Endothelial cell of umbilical vein (primary cell): ENCODE measurements at regions not wholly inside any gene's neighbourhood (a gene's known extent, or its start where the extent isn't known, plus 50 kb on each side); places are given as distances from the start of the nearest gene placed in this dataset.

ENCODE experiments used
- BruUV-seq: library from RNA; stranded (reverse); fragments of 400-500 nt; replicated peaks from 2 replicates; lab custom pipeline; 2021; lab: Mats Ljungman, UMichigan
- CTCF ChIA-PET: fragments of 300-600, 350-600 bp; sonication (Branson Sonifier 250); formaldehyde crosslinking; loops from one replicate; lab custom pipeline; 2021; ENCODE audit warnings: antibody characterized with exemption, inconsistent platforms; lab: Charles Lee
- POLR2A ChIA-PET: fragments of 300-600, 350-600 bp; sonication (Branson Sonifier 250); formaldehyde crosslinking; loops from one replicate; lab custom pipeline; 2021; ENCODE audit warnings: antibody characterized with exemption, inconsistent platforms; lab: Charles Lee
- DNase-seq: peaks from one replicate; pipeline ENCODE4 v3.0.0-alpha.2; 2011; ENCODE audit warnings: low read depth, low spot score
- FAIRE-seq: peaks from 2 replicates; lab custom pipeline; 2011; peaks lifted over from hg19 to GRCh38; lab: Jason Lieb, UNC
- H2AFZ ChIP-seq: 2 replicates; pipeline ENCODE4 v1.6.0; 2012; ENCODE audit warnings: low read depth, low read length, control low read depth, inconsistent platforms
- H3K27ac ChIP-seq: 2 replicates; pipeline ENCODE4 v1.5.1; 2011; ENCODE audit warnings: low read depth, mild to moderate bottlenecking, control low read depth, low read length, moderate library complexity; ENCODE audit not compliant: insufficient read depth
- H3K27me3 ChIP-seq, 2 experiments: 2 replicates each; pipeline versions ENCODE4 v1.6.0 to v1.6.1; 2011; ENCODE audit warnings: low read length in 2 of 2, mixed read lengths in 1 of 2; ENCODE audit not compliant: control insufficient read depth in 2 of 2, insufficient read depth in 2 of 2
- H3K36me3 ChIP-seq, 2 experiments: 2 replicates in 1 of 2; 3 replicates in 1 of 2; pipeline ENCODE4 v1.5.1; 2011; ENCODE audit warnings: low read length in 2 of 2, mild to moderate bottlenecking in 1 of 2, moderate library complexity in 1 of 2; ENCODE audit not compliant: control insufficient read depth in 2 of 2, insufficient read depth in 2 of 2; ENCODE audit errors: extremely low read depth in 1 of 2
- H3K4me1 ChIP-seq: 3 replicates; pipeline ENCODE4 v1.5.1; 2011; ENCODE audit warnings: mild to moderate bottlenecking, low read length; ENCODE audit not compliant: control insufficient read depth, insufficient read depth; ENCODE audit errors: extremely low read depth
- H3K4me2 ChIP-seq: 2 replicates; pipeline ENCODE4 v1.6.1; 2011; ENCODE audit warnings: low read length, control low read depth, mixed read lengths; ENCODE audit not compliant: insufficient read depth
- H3K4me3 ChIP-seq, 3 experiments: fragments of 200-600 bp in 1 of 3; sonication (generic), shearing (Covaris generic) in 1 of 3; replicated peaks in 1 of 3; 2 replicates each; pipeline ENCODE4 v1.5.1; 2011 to 2016; ENCODE audit warnings: control low read depth in 3 of 3, low read length in 3 of 3, mild to moderate bottlenecking in 2 of 3, inconsistent platforms in 1 of 3, low read depth in 1 of 3, moderate library complexity in 1 of 3; ENCODE audit not compliant: insufficient read depth in 1 of 3
- H3K79me2 ChIP-seq: 2 replicates; pipeline ENCODE4 v1.6.0; 2012; ENCODE audit warnings: low read length, inconsistent platforms; ENCODE audit not compliant: control insufficient read depth, insufficient read depth
- H3K9ac ChIP-seq: replicated peaks from 2 replicates; pipeline ENCODE3; 2011; ENCODE audit warnings: low read length, control low read depth; ENCODE audit not compliant: insufficient read depth; ENCODE audit errors: extremely low read depth
- H3K9me1 ChIP-seq: replicated peaks from 3 replicates; pipeline ENCODE4 v1.6.0; 2011; ENCODE audit warnings: mild to moderate bottlenecking, low read length; ENCODE audit not compliant: control insufficient read depth, insufficient read depth; ENCODE audit errors: extremely low read depth
- H3K9me3 ChIP-seq: replicated peaks from 2 replicates; pipeline ENCODE4 v1.5.1; 2012; ENCODE audit warnings: low read length, inconsistent platforms; ENCODE audit not compliant: control insufficient read depth, insufficient read depth
- H4K20me1 ChIP-seq: replicated peaks from 2 replicates; pipeline ENCODE3; 2011; ENCODE audit warnings: mild to moderate bottlenecking, low read length; ENCODE audit not compliant: control insufficient read depth, insufficient read depth; ENCODE audit errors: extremely low read depth
- EZH2 ChIP-seq: IDR thresholded peaks from 2 replicates; pipeline ENCODE4 v1.6.1; 2012; ENCODE audit warnings: borderline replicate concordance, low read depth, mild to moderate bottlenecking, moderate library complexity, low read length, inconsistent platforms; ENCODE audit not compliant: severe bottlenecking
- GATA2 ChIP-seq: IDR thresholded peaks from 2 replicates; pipeline ENCODE4 v1.7.0; 2011; ENCODE audit warnings: low read depth, mild to moderate bottlenecking, moderate library complexity, mixed read lengths, low read length; ENCODE audit not compliant: insufficient read length, insufficient read depth
- JUN ChIP-seq: IDR thresholded peaks from 2 replicates; pipeline ENCODE4 v1.6.1; 2011; ENCODE audit warnings: borderline replicate concordance, low read depth; ENCODE audit not compliant: insufficient read length, insufficient read depth
- MYC ChIP-seq: IDR thresholded peaks from one replicate; pipeline ENCODE4 v1.6.1; 2011; ENCODE audit warnings: mild to moderate bottlenecking, low read depth, low read length
- POLR2A ChIP-seq: IDR thresholded peaks from 2 replicates; pipeline ENCODE4 v1.6.1; 2012; ENCODE audit warnings: low read depth, mild to moderate bottlenecking, control low read depth, low read length
- dilution Hi-C: fragments of 300-500 bp; cut with MboI; formaldehyde crosslinking; loops from one replicate; pipeline ENCODE4 v1.15.0; 2019; ENCODE audit warnings: low sequenced_read_pairs; ENCODE audit not compliant: extremely low pct_ligation_motif_present
- intact Hi-C: fragments of 100-400 bp; cut with micrococcal nuclease; formaldehyde crosslinking; loops from one replicate; pipeline ENCODE4 v1.10.0; 2022
- TF ChIP-seq, protein P1 (sequence below): IDR thresholded peaks from 2 replicates; pipeline ENCODE4 v1.6.1; 2011; ENCODE audit not compliant: insufficient read depth, insufficient read length
- TF ChIP-seq, protein P2 (sequence below), 2 donors: IDR thresholded peaks; 1 replicate in 1 of 2; 2 replicates in 1 of 2; pipeline ENCODE4 v1.5.1; 2011; ENCODE audit warnings: low read length in 2 of 2, mild to moderate bottlenecking in 2 of 2, moderate library complexity in 2 of 2, control low read depth in 1 of 2, inconsistent platforms in 1 of 2, low read depth in 1 of 2; ENCODE audit not compliant: insufficient read depth in 1 of 2; ENCODE audit errors: extremely low read depth in 1 of 2

- no peaks in the 10 kb centered on the region for H3K9me3 ChIP-seq
- CTCF ChIA-PET: no interaction called here
- no peaks in the 10 kb centered on the region for H3K4me1 ChIP-seq
- dilution Hi-C loops: no loop called here
- H3K4me2 ChIP-seq: no peak overlapping the region
- H3K36me3 ChIP-seq: no peaks in the 10 kb centered on the region
- H3K4me3 ChIP-seq: no peak overlapping the region
- no peaks in the 10 kb centered on the region for H4K20me1 ChIP-seq
- H3K27me3 ChIP-seq: no peaks in the 10 kb centered on the region
- H3K79me2 ChIP-seq: no peaks in the 10 kb centered on the region
- H3K9me1 ChIP-seq: no peaks in the 10 kb centered on the region
- H2AFZ ChIP-seq: no peak overlapping the region
- TF ChIP-seq, protein P1, sequence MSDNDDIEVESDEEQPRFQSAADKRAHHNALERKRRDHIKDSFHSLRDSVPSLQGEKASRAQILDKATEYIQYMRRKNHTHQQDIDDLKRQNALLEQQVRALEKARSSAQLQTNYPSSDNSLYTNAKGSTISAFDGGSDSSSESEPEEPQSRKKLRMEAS: no peak
- TF ChIP-seq, protein P2, sequence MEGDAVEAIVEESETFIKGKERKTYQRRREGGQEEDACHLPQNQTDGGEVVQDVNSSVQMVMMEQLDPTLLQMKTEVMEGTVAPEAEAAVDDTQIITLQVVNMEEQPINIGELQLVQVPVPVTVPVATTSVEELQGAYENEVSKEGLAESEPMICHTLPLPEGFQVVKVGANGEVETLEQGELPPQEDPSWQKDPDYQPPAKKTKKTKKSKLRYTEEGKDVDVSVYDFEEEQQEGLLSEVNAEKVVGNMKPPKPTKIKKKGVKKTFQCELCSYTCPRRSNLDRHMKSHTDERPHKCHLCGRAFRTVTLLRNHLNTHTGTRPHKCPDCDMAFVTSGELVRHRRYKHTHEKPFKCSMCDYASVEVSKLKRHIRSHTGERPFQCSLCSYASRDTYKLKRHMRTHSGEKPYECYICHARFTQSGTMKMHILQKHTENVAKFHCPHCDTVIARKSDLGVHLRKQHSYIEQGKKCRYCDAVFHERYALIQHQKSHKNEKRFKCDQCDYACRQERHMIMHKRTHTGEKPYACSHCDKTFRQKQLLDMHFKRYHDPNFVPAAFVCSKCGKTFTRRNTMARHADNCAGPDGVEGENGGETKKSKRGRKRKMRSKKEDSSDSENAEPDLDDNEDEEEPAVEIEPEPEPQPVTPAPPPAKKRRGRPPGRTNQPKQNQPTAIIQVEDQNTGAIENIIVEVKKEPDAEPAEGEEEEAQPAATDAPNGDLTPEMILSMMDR (IDR thresholded peaks at IDR 0.05; ENCODE audit: extremely low read depth in 1 of 2, insufficient read depth in 1 of 2, low read depth in 1 of 2, low read length in 2 of 2): no peak
- no peak for TF ChIP-seq MYC
- no peak for TF ChIP-seq JUN
- TF ChIP-seq POLR2A: no peak
- TF ChIP-seq EZH2: no peak
- TF ChIP-seq GATA2: no peak
- POLR2A ChIA-PET: no interaction called here
- BruUV-seq: no TSS peak
- H3K9ac ChIP-seq: no peak overlapping the region
- FAIRE-seq (no peak), DNase-seq (no peak)
- H3K27ac ChIP-seq: no peak overlapping the region
- intact Hi-C loops: no loop called here
These were observed 70.2 kb upstream of the SMIM21 start for GRCh38 chr18:75497576-75498235.
